ENCODE measurements at regions not wholly inside any gene's neighbourhood (a gene's known extent, or its start where the extent isn't known, plus 50 kb on each side); places are given as distances from the start of the nearest gene placed in this dataset.

DNA sequence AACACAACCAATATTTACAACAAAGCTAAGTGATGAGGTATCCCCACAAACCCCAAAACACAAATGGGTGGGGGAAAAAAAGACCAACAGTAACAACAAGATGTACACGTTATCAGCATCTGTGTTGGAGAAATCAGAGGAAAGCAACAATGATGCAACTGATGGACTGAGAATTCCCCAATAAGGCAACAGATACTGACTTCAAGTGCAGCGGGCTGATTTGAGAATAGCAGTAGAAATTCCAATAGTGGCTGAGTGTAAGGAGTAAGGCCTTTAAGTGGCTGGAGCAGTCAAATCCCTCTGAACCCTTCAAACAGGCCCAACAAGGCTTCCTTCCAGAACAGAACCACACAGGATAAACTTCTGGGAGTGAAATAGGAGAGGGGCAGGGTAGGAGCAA, 97.6 kb downstream of the TM2D1 start:
- no peak for DNase-seq

GRCh38 chr1:61626816-61627215, 98.1 kb downstream of the TM2D1 start:
- no peak for DNase-seq

- no peak for DNase-seq
These were observed 101.1 kb downstream of the TM2D1 start for GRCh38 chr1:61623852-61624251.

- no peak for DNase-seq
These were observed 104.4 kb downstream of the TM2D1 start for GRCh38 chr1:61620536-61620935.

- DNase-seq: no peak
These were observed 106.2 kb downstream of the TM2D1 start for GRCh38 chr1:61618755-61619154.

GRCh38 chr1:61618193-61618592, 106.7 kb downstream of the TM2D1 start:
- DNase-seq: no peak

- no peak for DNase-seq
These were observed 108.1 kb downstream of the TM2D1 start for GRCh38 chr1:61616830-61617229.

- DNase-seq: no peak
These were observed 112.3 kb downstream of the TM2D1 start for GRCh38 chr1:61612602-61613001.

DNA sequence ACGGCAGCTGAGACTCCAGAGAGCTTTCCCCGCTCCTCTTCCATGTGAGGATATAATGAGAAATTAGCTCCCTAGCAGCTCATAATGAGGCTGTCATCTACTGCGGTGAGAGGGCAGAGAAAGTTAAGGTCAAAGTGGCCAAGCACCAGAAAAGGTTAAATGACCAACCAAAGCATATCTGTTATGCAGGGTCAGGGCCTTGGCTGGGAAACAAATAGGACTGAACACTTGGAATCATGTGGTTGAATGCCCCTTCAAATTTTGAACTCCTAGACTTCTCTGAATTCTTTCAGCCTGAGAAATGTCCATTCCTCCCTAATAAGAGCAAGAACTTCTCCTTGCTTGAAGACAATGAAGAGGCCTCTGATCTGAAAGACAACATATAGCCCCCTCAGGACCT, 115.9 kb downstream of the TM2D1 start:
- no peak for DNase-seq

DNA sequence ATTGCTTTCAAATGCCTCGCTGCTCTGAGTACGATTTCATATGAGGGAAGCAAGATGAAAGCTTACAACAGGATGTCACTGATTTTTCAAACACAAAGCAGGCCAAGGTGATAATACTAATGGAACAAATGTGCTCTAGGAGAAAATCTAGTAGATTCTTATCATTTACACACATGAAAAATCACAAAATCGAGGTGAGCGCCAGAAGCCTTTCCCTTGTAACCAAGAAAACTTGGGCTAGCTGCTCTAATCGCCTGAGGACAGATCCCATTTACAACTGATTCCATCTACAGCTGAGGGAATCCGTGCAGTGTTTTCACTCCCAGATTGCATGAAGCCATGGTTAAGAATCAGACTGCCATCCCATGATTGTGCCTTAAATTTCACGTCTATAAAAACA, 117.5 kb downstream of the TM2D1 start:
- DNase-seq: no peak

GRCh38 chr1:61606448-61607312, 118.3 kb downstream of the TM2D1 start:
- DNase-seq: no peak

DNA sequence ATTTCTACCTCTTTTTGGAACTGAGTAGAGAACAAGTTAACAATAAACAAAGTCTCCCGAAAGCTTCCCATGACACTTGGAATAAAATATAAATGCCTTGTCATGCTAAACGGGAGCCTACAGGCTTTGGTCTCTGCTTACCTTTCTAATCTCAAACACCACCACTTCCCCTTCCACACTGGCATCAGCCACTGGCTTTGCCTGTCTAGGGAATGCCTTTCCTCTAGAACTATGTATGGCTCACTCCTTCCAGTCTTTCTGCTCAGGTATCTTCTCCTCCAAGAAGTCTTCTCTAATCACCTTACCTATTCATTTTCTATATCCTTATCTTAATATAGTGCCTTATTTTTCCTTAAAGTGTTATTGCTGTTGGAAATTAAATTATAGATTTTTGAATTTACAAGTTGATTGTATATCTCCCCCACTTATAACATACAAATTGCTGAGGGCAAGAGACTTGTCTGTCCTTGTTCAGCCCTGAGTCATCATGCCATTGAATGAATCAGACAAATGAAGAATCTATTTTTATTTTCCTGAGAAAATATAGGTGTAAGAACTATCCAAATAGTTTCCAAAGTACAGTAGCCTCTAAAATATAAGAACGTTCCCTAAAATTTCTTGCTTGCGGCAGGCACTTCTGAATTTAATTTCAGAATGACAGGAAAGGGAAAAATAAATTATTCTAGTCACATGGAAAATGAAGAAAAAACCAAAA, 119.2 kb downstream of the TM2D1 start:
- DNase-seq: no peak

GRCh38 chr1:61604684-61605083, 120.3 kb downstream of the TM2D1 start:
- DNase-seq: no peak

DNA sequence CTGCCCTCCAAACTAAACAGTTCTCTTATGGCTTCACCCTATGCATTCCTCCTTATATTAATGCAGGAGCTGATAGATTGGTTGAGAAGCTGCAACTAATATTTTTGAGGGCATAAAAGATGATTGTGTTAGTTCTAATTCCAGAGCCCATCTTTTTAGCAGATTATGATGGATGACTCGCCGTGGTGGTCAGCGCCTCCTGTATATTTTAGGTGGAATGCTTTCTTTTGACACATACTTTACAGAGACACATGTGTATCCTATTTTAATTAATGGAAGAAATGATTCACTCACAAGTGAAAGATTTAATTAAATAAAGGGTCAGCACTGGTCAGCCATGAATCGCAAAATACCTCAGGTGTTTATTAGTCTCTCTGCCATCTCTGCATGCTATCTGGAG, 120.7 kb downstream of the TM2D1 start:
- no peak for DNase-seq

GRCh38 chr1:61602663-61603062, 122.3 kb downstream of the TM2D1 start:
- no peak for DNase-seq

GRCh38 chr1:61597601-61598000, 127.3 kb downstream of the TM2D1 start:
- DNase-seq: no peak

- no peak for DNase-seq
These were observed 131.6 kb downstream of the TM2D1 start for GRCh38 chr1:61593331-61593730.

- DNase-seq: no peak
These were observed 133.6 kb downstream of the TM2D1 start for GRCh38 chr1:61591351-61591750.

- peak; percentile 59 for DNase-seq
These were observed 135.9 kb downstream of the TM2D1 start for GRCh38 chr1:61588736-61589672.

DNA sequence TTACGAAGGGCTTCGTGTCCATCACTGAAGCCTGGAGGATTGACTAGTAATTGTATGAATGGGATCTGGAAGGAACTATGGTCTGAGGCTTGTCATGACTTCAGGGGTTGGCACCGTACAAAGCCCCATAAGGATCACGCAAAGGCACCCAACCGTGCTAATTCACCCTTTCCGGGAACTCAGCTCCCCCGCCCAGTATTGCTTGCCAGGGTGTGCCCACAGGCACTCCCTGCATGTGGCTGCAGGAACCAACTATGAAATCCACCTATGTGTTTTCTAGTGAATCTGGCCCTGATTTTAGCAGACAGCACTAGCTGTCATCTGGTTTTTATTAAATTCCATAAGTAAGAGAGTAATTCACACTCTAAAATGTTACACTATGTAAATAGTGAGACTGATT, 139.2 kb downstream of the TM2D1 start:
- DNase-seq: no peak

DNA sequence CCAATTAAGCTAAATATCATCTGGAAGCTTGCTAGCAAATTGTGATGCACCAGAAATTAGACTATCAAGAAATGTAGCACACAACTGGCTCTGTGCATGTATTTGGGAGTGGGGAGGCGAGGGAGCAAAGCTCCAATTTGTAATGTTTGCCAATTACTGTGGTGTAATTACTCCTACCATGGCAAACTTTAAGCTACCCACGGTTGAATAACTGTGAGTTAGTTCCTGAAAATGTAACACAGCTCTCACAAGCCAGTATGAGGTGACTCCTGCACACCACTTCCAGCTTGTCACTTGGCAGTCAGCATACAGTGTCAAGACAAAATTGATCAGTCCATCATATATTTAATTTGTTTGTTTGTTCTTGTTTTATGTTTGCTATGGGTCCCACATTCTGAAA, 141.2 kb downstream of the TM2D1 start:
- no peak for DNase-seq

DNA sequence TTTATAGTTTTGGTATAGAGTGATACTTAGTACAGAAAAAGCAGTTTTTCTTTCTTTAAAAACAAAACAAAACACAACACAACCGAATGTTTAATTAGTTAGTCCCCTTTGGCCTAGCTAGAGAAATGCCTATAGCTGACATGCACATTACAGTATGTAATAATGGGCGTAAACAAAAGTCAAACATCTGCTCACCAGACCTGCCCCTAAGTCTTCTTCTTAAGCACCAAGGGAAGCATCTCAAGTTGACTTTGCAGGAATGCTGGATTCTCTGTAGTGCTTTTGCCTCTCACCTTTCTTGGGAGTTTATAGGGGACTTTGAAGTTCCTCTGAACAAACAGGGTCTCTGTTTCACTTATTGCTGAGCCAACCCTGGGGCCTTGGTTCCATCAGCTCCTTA, 143.7 kb downstream of the TM2D1 start:
- no peak for DNase-seq

DNA sequence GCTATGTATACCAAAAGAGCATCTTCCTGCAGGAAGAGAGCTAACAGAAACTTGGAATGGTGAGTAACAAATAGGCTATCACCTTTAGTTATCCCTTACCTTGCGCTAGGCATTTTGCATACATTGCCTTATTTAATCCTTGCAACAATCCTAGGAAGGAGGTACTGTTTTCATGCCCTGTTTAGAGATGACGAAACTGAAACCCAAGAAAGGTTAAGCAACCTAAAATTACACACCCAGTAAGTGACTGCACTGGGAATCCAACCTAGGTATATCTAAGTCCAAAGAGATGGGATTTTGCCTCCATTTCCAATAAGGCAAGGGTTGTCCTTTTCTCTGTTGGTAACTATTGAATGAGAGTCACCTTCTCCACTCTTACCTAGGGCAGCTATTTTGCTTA, 144.5 kb downstream of the TM2D1 start:
- no peak for DNase-seq

All from CD4-positive, alpha-beta T cell treated with Interleukin-17A for 4 hours (primary cell).